C4-2B (cell line): ENCODE measurements at regions not wholly inside any gene's neighbourhood (a gene's known extent, or its start where the extent isn't known, plus 50 kb on each side); places are given as distances from the start of the nearest gene placed in this dataset.

Source experiments
- ZFX ChIP-seq: fragments of 450-650 bp; IDR thresholded peaks from 2 replicates; pipeline ENCODE4 v1.6.1; 2017
- TF ChIP-seq, protein P1 (sequence below): fragments of 450-650 bp; conservative IDR thresholded peaks from 2 replicates; pipeline ENCODE4 v1.5.1; 2017; ENCODE audit warnings: mild to moderate bottlenecking

DNA sequence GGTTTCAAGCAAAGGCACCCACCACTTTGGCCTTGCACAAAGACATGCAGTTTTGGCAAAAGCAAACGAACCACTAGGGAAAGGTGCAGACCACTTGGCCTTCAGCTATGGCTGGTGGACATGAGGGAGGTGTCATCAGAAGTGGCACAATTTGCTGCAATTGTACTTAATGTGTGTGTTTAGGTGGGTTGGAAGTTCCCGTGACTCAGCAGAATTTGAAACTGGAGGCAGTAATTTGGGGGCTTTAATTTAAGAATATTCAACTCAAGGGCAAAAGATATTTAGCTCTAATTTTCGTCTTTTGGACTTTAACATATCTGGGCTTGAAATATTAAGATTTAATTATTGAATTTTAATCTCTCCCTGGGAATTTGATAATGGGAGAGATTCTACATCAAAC lies 115.6 kb upstream of the NOCT start:
- TF ChIP-seq, protein P1, sequence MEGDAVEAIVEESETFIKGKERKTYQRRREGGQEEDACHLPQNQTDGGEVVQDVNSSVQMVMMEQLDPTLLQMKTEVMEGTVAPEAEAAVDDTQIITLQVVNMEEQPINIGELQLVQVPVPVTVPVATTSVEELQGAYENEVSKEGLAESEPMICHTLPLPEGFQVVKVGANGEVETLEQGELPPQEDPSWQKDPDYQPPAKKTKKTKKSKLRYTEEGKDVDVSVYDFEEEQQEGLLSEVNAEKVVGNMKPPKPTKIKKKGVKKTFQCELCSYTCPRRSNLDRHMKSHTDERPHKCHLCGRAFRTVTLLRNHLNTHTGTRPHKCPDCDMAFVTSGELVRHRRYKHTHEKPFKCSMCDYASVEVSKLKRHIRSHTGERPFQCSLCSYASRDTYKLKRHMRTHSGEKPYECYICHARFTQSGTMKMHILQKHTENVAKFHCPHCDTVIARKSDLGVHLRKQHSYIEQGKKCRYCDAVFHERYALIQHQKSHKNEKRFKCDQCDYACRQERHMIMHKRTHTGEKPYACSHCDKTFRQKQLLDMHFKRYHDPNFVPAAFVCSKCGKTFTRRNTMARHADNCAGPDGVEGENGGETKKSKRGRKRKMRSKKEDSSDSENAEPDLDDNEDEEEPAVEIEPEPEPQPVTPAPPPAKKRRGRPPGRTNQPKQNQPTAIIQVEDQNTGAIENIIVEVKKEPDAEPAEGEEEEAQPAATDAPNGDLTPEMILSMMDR, result no peak
- no peak for TF ChIP-seq ZFX
